Testis (tissue), 2 donors: ENCODE measurements at regions not wholly inside any gene's neighbourhood (a gene's known extent, or its start where the extent isn't known, plus 50 kb on each side); places are given as distances from the start of the nearest gene placed in this dataset.

ENCODE experiments used
- CTCF ChIP-seq, 3 experiments: fragments of 450-650 bp in 2 of 3; fragments of 200-600 bp in 1 of 3; sonication (generic) in 1 of 3; IDR thresholded peaks; one replicate each; pipeline ENCODE4 v1.5.1; 2016 to 2019; ENCODE audit warnings: antibody characterized with exemption in 3 of 3, mild to moderate bottlenecking in 2 of 3, moderate library complexity in 1 of 3
- POLR2A ChIP-seq: fragments of 450-650 bp; IDR thresholded peaks from one replicate; pipeline ENCODE4 v1.6.1; 2017; ENCODE audit warnings: antibody characterized with exemption, mild to moderate bottlenecking, moderate library complexity

DNA sequence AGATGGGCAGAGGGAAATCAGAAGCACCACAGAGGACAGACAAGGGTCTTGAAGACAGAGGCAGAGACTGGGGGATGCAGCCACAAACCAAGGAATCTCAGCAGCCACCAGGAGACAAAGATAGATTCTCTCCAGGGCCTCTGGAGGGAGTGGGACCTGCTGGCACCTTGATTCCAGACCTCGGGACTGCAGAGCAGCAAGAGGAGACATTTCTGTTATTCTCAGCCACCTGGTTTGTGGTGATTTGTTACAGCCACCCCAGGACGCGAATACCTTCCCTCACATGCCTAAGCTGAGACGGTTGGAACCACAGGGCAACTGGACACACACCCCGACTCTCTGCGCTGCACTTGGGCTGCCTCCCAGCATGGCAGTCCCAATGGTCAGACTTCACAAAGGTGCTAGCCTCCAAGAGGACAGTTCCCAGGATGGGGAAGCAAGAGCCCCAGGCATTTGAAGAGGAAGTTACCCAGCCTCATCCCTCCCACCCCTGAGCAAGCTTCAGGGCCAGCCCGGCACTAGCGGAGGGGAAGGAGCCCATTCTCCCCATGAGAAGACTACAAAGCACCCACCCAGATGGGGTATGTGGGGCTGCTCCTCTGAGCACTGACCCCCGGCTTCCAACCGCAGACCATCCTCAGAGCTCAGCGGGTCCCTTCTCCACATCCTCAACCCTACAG, 104.6 kb upstream of the INSIG1 start:
- TF ChIP-seq POLR2A (no peak), CTCF (IDR thresholded peaks at IDR 0.05) (no peak)
